IMR-90 (cell line): ENCODE measurements at regions not wholly inside any gene's neighbourhood (a gene's known extent, or its start where the extent isn't known, plus 50 kb on each side); places are given as distances from the start of the nearest gene placed in this dataset.

ENCODE experiments used
- FOS ChIP-seq: fragments of 150-350 bp; IDR thresholded peaks from 2 replicates; pipeline ENCODE4 v1.6.1; 2016; ENCODE audit warnings: low read depth, low read length
- MXI1 ChIP-seq: IDR thresholded peaks from 2 replicates; pipeline ENCODE4 v1.6.1; 2012; ENCODE audit warnings: low read depth, mild to moderate bottlenecking, low read length, moderate library complexity, borderline replicate concordance
- POLR2A ChIP-seq: IDR thresholded peaks from 2 replicates; pipeline ENCODE4 v1.6.1; 2012; ENCODE audit warnings: mild to moderate bottlenecking, low read depth, low read length
- TF ChIP-seq, protein P1 (sequence below): conservative IDR thresholded peaks from 2 replicates; pipeline ENCODE4 v1.5.1; 2012; ENCODE audit warnings: mild to moderate bottlenecking, low read depth, low read length, improper control_type of control experiment

DNA sequence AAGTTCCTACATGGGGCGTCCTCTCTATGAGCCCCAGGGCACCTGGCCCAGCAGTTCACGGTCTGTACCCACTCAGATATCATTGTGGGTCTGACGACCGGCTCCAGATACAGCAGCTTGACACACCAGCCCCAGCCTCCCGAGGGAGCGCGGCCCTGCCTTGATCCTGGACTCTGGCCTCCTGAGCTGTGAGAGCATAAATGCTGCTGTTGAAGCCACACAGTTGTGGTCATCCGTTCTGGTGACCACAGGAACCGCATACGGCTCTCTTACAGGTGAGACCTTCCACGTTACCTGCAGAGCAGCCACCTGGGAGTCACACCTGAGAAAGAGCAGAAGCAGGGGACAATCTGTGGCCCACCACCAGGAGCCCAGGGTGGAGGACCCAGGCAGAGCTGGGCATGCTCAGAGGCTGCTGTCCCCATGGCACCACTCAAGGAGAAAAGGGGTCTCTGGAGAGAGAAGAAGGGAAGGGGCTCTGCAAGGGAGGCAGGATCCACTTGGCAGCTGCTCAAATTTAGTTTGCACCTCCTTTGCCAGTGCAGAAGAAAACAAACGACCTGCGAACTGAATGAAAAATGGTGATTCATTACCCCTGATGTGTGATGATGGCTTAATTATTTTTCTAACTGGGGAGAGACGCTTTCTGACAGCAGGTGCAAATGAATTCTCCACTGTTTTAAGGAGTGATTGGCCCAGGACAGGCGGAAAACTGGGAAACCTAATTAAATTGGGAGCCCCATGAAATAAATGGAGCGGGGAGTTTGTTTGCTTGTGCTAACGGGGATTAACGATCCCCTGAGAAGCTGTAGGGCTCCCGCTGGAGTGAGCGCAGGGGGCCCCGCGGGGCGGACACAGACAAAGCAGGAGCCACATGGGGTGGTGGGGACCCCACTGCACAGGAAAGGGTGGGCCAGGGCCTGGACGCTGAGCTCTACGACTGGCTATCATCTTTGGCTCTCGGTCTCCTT lies 208.9 kb downstream of the RBFOX3 start:
- TF ChIP-seq POLR2A: no peak
- TF ChIP-seq FOS: no peak
- TF ChIP-seq, protein P1, sequence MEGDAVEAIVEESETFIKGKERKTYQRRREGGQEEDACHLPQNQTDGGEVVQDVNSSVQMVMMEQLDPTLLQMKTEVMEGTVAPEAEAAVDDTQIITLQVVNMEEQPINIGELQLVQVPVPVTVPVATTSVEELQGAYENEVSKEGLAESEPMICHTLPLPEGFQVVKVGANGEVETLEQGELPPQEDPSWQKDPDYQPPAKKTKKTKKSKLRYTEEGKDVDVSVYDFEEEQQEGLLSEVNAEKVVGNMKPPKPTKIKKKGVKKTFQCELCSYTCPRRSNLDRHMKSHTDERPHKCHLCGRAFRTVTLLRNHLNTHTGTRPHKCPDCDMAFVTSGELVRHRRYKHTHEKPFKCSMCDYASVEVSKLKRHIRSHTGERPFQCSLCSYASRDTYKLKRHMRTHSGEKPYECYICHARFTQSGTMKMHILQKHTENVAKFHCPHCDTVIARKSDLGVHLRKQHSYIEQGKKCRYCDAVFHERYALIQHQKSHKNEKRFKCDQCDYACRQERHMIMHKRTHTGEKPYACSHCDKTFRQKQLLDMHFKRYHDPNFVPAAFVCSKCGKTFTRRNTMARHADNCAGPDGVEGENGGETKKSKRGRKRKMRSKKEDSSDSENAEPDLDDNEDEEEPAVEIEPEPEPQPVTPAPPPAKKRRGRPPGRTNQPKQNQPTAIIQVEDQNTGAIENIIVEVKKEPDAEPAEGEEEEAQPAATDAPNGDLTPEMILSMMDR: no peak
- no peak for TF ChIP-seq MXI1
